ENCODE measurements at regions not wholly inside any gene's neighbourhood (a gene's known extent, or its start where the extent isn't known, plus 50 kb on each side); places are given as distances from the start of the nearest gene placed in this dataset.
"Not testable (repeated sequence)": the region's sequence is repeated elsewhere in the genome, so short reads cannot be mapped to it uniquely, and the experiment has no call there.

GRCh38 chr7:94782777-94783176 lies 124.6 kb upstream of the PPP1R9A start:
- intact Hi-C loops (cut with micrococcal nuclease; ENCODE audit: unreplicated experiment) = no loop called here
- BruUV-seq (replicated peaks) = no TSS peak
- POLR2A ChIA-PET = no interaction called here
- CTCF ChIA-PET = no interaction called here
- Mint-ChIP-seq H3K4me3 (ENCODE audit: unreplicated experiment) (no peak overlapping the region), H3K4me1 (ENCODE audit: low read depth, unreplicated experiment) (no peaks in the 10 kb centered on the region), H3K27me3 (ENCODE audit: insufficient read depth, unreplicated experiment) (no peaks in the 10 kb centered on the region), H3K27ac (ENCODE audit: unreplicated experiment) (no peak overlapping the region), H3K36me3 (ENCODE audit: insufficient read depth, unreplicated experiment) (no peaks in the 10 kb centered on the region), H3K9me3 (ENCODE audit: unreplicated experiment) (no peaks in the 10 kb centered on the region)
- no peak for TF ChIP-seq CTCF (IDR thresholded peaks at IDR 0.05; ENCODE audit: insufficient read depth in 1 of 2, low read depth in 1 of 2, low read length in 1 of 2, severe bottlenecking in 1 of 2, unreplicated experiment in 1 of 2)
- H3K4me3 ChIP-seq (ENCODE audit: low read depth, low read length) = no peak overlapping the region
- DNase-seq = no peak
- no peaks in the 10 kb centered on the region for H3K36me3 ChIP-seq (ENCODE audit: control insufficient read depth, insufficient read depth, low read length)
- no peaks in the 10 kb centered on the region for H3K27me3 ChIP-seq (replicated peaks; ENCODE audit: control insufficient read depth, insufficient read depth, low read length)
- no peaks in the 10 kb centered on the region for H3K9me3 ChIP-seq
- no peaks in the 10 kb centered on the region for H3K4me1 ChIP-seq

DNA sequence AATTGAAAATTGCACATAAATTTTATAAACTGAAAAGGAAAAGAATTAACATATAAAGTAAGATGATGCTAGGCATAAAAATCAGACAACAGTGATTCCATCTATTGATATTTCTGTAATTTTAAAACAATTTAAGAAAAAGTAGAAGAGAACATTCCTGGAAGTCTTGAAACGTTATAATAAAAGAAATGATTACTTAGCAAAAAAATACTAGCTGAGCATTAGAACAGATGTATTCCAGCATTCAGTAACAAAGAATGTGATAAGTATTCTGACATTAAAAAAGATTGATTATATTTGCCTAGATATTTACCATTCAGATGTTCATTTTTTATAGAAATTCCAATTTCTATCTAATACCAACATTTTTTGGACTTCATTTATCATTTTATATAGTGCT lies 120.1 kb upstream of the PPP1R9A start:
- DNase-seq = no peak
- ChIA-PET CTCF (no interaction called here), POLR2A (no interaction called here)
- H3K27ac Mint-ChIP-seq (ENCODE audit: unreplicated experiment) = no peak overlapping the region
- Histone ChIP-seq H3K4me1 (no peaks in the 10 kb centered on the region), H3K4me3 (ENCODE audit: low read depth, low read length) (no peak overlapping the region), H3K36me3 (ENCODE audit: control insufficient read depth, insufficient read depth, low read length) (no peaks in the 10 kb centered on the region), H3K27me3 (replicated peaks; ENCODE audit: control insufficient read depth, insufficient read depth, low read length) (no peaks in the 10 kb centered on the region), H3K9me3 (no peaks in the 10 kb centered on the region)
- H3K4me1 Mint-ChIP-seq (ENCODE audit: low read depth, unreplicated experiment) = no peaks in the 10 kb centered on the region
- H3K27me3 Mint-ChIP-seq (ENCODE audit: insufficient read depth, unreplicated experiment) = peaks cover 5% of the 10 kb centered on the region
- no peaks in the 10 kb centered on the region for H3K36me3 Mint-ChIP-seq (ENCODE audit: insufficient read depth, unreplicated experiment)
- TF ChIP-seq CTCF (IDR thresholded peaks at IDR 0.05; ENCODE audit: insufficient read depth in 1 of 2, low read depth in 1 of 2, low read length in 1 of 2, severe bottlenecking in 1 of 2, unreplicated experiment in 1 of 2) = no peak
- intact Hi-C loops (cut with micrococcal nuclease; ENCODE audit: unreplicated experiment) = no loop called here
- no TSS peak for BruUV-seq (replicated peaks)
- peaks cover 16% of the 10 kb centered on the region for H3K9me3 Mint-ChIP-seq (ENCODE audit: unreplicated experiment)
- no peak overlapping the region for H3K4me3 Mint-ChIP-seq (ENCODE audit: unreplicated experiment)

DNA sequence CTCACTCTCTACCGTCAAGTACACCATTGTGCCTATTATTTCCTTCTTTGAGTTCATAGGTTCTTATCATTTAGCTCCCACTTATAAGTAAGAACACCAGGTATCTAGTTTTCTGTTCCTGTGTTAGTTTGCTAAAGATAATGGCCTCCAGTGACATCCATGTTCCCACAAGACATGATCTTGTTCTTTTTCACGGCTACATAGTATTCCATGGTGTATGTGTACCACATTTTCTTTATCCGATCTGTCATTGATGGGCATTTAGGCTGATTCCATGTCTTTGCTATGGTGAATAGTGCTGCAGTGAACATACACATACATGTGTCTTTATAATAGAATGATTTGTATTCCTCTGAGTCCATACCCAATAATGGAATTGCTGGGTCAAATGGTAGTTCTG lies 119.0 kb upstream of the PPP1R9A start:
- BruUV-seq (replicated peaks); H3K27ac Mint-ChIP-seq (ENCODE audit: unreplicated experiment); H3K4me1 Mint-ChIP-seq (ENCODE audit: low read depth, unreplicated experiment); H3K27me3 Mint-ChIP-seq (ENCODE audit: insufficient read depth, unreplicated experiment); H3K27me3 ChIP-seq (replicated peaks; ENCODE audit: control insufficient read depth, insufficient read depth, low read length); DNase-seq; H3K4me3 Mint-ChIP-seq (ENCODE audit: unreplicated experiment); H3K4me3 ChIP-seq (ENCODE audit: low read depth, low read length); H3K36me3 ChIP-seq (ENCODE audit: control insufficient read depth, insufficient read depth, low read length); POLR2A ChIA-PET; H3K9me3 ChIP-seq; H3K36me3 Mint-ChIP-seq (ENCODE audit: insufficient read depth, unreplicated experiment); intact Hi-C loops (cut with micrococcal nuclease; ENCODE audit: unreplicated experiment); CTCF ChIA-PET; H3K4me1 ChIP-seq: not testable (repeated sequence)
- H3K9me3 Mint-ChIP-seq (ENCODE audit: unreplicated experiment) = peaks cover 16% of the 10 kb centered on the region

DNA sequence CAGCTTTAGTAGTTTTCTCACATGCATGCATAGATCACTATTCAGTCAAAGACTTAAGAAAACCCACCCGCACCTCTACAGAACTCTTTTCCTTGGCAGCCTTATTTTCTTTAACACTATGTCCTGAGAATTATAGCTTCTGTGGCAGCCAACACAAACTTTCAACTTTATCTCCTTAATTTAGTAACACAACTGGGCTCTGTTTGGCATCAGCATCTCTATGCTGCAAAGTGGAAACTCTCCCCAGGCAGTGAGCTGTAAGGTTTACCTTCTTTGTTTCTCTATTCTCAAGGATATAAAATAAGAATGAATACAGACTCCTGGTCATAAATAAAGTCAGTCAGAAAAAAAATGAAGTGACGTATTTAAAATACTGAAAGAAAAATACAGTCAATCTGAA lies 115.2 kb upstream of the PPP1R9A start:
- Mint-ChIP-seq H3K4me1 (ENCODE audit: low read depth, unreplicated experiment) (no peaks in the 10 kb centered on the region), H3K27me3 (ENCODE audit: insufficient read depth, unreplicated experiment) (peaks cover 8% of the 10 kb centered on the region), H3K36me3 (ENCODE audit: insufficient read depth, unreplicated experiment) (no peaks in the 10 kb centered on the region), H3K4me3 (ENCODE audit: unreplicated experiment) (no peak overlapping the region), H3K9me3 (ENCODE audit: unreplicated experiment) (peaks cover 16% of the 10 kb centered on the region), H3K27ac (ENCODE audit: unreplicated experiment) (no peak overlapping the region)
- intact Hi-C loops (cut with micrococcal nuclease; ENCODE audit: unreplicated experiment) = no loop called here
- Histone ChIP-seq H3K27me3 (replicated peaks; ENCODE audit: control insufficient read depth, insufficient read depth, low read length) (no peaks in the 10 kb centered on the region), H3K4me3 (ENCODE audit: low read depth, low read length) (no peak overlapping the region), H3K36me3 (ENCODE audit: control insufficient read depth, insufficient read depth, low read length) (no peaks in the 10 kb centered on the region), H3K4me1 (no peaks in the 10 kb centered on the region), H3K9me3 (no peaks in the 10 kb centered on the region)
- DNase-seq = no peak
- no TSS peak for BruUV-seq (replicated peaks)
- CTCF ChIA-PET = no interaction called here
- POLR2A ChIA-PET = no interaction called here
- TF ChIP-seq CTCF (IDR thresholded peaks at IDR 0.05; ENCODE audit: insufficient read depth in 1 of 2, low read depth in 1 of 2, low read length in 1 of 2, severe bottlenecking in 1 of 2, unreplicated experiment in 1 of 2) = no peak

GRCh38 chr7:94797404-94797803 lies 110.0 kb upstream of the PPP1R9A start:
- H3K27me3 Mint-ChIP-seq (ENCODE audit: insufficient read depth, unreplicated experiment); H3K4me3 Mint-ChIP-seq (ENCODE audit: unreplicated experiment); H3K36me3 ChIP-seq (ENCODE audit: control insufficient read depth, insufficient read depth, low read length); H3K4me1 ChIP-seq; H3K27ac Mint-ChIP-seq (ENCODE audit: unreplicated experiment); DNase-seq; H3K36me3 Mint-ChIP-seq (ENCODE audit: insufficient read depth, unreplicated experiment); POLR2A ChIA-PET; CTCF ChIA-PET; H3K4me3 ChIP-seq (ENCODE audit: low read depth, low read length); H3K9me3 Mint-ChIP-seq (ENCODE audit: unreplicated experiment); H3K4me1 Mint-ChIP-seq (ENCODE audit: low read depth, unreplicated experiment); BruUV-seq (replicated peaks); intact Hi-C loops (cut with micrococcal nuclease; ENCODE audit: unreplicated experiment); H3K9me3 ChIP-seq; H3K27me3 ChIP-seq (replicated peaks; ENCODE audit: control insufficient read depth, insufficient read depth, low read length): not testable (repeated sequence)
